ENCODE measurements at regions not wholly inside any gene's neighbourhood (a gene's known extent, or its start where the extent isn't known, plus 50 kb on each side); places are given as distances from the start of the nearest gene placed in this dataset.
"Not testable (repeated sequence)": the region's sequence is repeated elsewhere in the genome, so short reads cannot be mapped to it uniquely, and the experiment has no call there.

GRCh38 chrX:95889279-95889678, 795.4 kb upstream of the DIAPH2 start:
- in situ Hi-C loops (cut with HindIII; ENCODE audit: low pct_unique_long_range_greater_than_20kb, low sequenced_read_pairs): no loop called here
- no peak for DNase-seq (ENCODE audit: low read depth, low spot score)

DNA sequence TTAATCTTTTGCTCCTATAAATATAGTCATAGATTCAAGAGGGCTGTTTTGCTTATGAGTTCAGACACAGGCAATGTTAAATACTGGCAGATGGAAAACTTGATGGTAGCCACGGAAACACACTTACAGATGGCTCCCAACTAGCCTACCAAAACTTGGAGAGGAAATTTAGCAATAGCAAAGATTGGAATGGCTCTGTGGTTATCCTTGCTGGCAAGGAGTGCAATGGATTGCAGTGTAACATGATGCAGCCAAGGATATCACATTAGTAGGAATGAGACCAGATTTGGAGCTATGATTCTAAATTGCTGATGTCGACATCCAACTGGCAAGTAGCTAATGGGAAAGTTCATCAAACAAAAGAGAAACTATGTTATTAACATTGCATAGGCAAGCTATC, 791.0 kb upstream of the DIAPH2 start:
- DNase-seq (ENCODE audit: low read depth, low spot score): no peak
- in situ Hi-C loops (cut with HindIII; ENCODE audit: low pct_unique_long_range_greater_than_20kb, low sequenced_read_pairs): no loop called here

- DNase-seq (ENCODE audit: low read depth, low spot score): peak; percentile 29
- in situ Hi-C loops (cut with HindIII; ENCODE audit: low pct_unique_long_range_greater_than_20kb, low sequenced_read_pairs): no loop called here
Measured at GRCh38 chrX:95903490-95903889, 781.2 kb upstream of the DIAPH2 start.

GRCh38 chrX:95903975-95904374, 780.7 kb upstream of the DIAPH2 start:
- DNase-seq (ENCODE audit: low read depth, low spot score): no peak
- in situ Hi-C loops (cut with HindIII; ENCODE audit: low pct_unique_long_range_greater_than_20kb, low sequenced_read_pairs): no loop called here

GRCh38 chrX:95907081-95907480, 777.6 kb upstream of the DIAPH2 start:
- in situ Hi-C loops (cut with HindIII; ENCODE audit: low pct_unique_long_range_greater_than_20kb, low sequenced_read_pairs): no loop called here
- no peak for DNase-seq (ENCODE audit: low read depth, low spot score)

DNA sequence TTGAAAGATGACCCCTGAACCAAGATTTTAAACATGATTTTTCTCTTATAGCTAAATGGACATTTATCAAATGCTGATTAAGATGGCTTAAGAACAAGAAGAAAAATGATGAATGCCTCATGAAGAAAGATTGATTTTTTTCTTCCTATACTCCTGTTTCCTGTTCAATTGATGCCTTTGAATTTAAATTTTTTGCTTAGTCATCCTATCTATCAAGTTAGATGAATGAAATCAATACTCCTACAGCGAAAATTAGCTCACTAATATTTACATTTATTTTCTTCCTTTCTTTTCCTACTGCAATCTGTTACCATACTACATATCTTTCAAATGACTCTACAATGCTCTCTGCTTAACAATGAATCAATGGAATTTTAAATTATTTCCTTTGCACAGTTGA, 773.6 kb upstream of the DIAPH2 start:
- DNase-seq (ENCODE audit: low read depth, low spot score): no peak
- in situ Hi-C loops (cut with HindIII; ENCODE audit: low pct_unique_long_range_greater_than_20kb, low sequenced_read_pairs): no loop called here

DNA sequence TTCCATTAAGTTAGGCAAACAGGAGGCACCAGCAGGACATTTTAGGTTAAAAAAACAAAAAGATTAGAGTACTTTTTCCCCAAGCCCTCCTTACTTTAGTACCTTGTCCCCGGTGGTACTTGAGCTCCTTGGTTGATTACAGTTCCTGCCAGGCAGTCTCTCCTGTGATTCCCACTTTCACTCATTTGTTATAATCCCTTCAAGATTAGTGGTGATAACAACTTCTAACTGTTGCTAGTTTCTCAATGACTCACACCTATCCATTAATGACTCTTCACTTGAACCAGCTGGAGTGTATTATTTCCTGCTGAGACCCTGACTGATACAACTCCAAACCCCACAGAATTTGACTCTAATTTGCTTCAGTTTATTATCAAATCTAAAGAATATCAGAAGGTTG, 765.0 kb upstream of the DIAPH2 start:
- DNase-seq (ENCODE audit: low read depth, low spot score): no peak
- in situ Hi-C loops (cut with HindIII; ENCODE audit: low pct_unique_long_range_greater_than_20kb, low sequenced_read_pairs): no loop called here

GRCh38 chrX:95945528-95945927, 739.1 kb upstream of the DIAPH2 start:
- in situ Hi-C loops (cut with HindIII; ENCODE audit: low pct_unique_long_range_greater_than_20kb, low sequenced_read_pairs): no loop called here
- no peak for DNase-seq (ENCODE audit: low read depth, low spot score)

DNA sequence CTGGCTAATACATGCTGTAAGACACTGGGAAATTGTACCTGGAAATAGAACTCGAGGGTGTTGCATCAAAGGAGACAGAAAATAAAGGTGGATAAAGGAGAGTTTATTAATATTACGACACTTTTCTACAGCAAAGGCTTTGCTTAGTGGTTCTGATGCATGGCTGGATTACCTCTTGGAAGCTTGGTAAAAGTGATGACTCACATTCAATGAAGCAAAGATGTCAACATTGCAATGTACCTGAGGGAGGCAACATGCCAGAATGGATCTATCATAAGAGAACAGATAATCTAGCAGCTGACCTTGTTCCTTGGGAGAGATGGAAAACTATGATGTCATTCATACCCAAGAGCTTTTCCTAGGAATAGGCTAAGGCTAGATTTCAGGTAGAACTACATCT, 735.1 kb upstream of the DIAPH2 start:
- DNase-seq (ENCODE audit: low read depth, low spot score): no peak
- in situ Hi-C loops (cut with HindIII; ENCODE audit: low pct_unique_long_range_greater_than_20kb, low sequenced_read_pairs): no loop called here

DNA sequence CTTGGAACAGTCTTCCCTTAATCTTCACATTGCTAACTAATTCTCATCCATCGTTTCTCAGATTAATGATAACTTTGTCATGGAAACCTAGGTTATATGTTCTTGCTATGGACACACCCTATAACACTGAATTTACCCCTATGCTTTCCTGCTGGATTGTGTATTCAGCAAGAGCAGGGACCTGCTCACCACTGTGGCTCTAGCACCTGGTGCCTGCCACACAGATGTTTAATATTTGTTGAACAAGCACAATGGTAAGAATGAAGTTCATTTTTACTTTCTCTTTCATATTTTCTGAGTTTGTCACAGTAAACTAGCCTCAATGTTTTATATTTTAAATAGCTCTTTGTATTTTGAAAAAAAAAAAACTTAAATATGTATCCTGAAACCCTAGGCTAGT, 734.0 kb upstream of the DIAPH2 start:
- in situ Hi-C loops (cut with HindIII; ENCODE audit: low pct_unique_long_range_greater_than_20kb, low sequenced_read_pairs): no loop called here
- no peak for DNase-seq (ENCODE audit: low read depth, low spot score)

GRCh38 chrX:95953564-95953963, 731.1 kb upstream of the DIAPH2 start:
- no peak for DNase-seq (ENCODE audit: low read depth, low spot score)
- in situ Hi-C loops (cut with HindIII; ENCODE audit: low pct_unique_long_range_greater_than_20kb, low sequenced_read_pairs): no loop called here

GRCh38 chrX:95956745-95957144, 727.9 kb upstream of the DIAPH2 start:
- in situ Hi-C loops (cut with HindIII; ENCODE audit: low pct_unique_long_range_greater_than_20kb, low sequenced_read_pairs): no loop called here
- DNase-seq (ENCODE audit: low read depth, low spot score): no peak

DNA sequence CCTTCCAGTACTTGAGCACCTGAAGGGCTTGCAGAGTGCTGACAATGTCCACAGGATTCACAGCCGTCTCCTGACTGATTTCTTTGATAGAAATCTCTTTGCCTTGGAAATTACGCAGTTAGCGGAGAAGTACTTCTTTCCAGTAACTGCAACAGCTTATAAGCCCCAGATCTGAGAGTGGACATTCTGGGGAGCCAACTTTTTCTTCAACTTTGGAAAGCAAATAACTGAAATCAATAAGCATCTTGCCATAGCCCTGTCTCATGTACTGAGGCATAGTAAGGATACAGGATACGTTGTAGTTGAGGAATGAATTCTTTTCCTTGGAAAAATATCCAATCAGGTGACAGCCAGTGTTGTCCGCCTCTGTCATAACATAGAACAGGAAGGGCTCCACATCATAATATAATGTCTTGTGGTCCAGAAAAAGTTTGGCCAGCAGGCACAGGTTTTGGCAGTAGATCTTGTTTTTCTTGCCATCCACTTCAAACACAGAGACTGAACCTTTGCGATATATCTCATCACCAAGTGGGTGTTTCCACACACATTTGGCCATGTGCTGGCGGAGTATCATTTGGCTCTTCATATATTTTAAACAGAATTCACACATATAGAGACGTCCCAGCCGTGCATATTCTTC, 711.1 kb upstream of the DIAPH2 start:
- in situ Hi-C loops (cut with HindIII; ENCODE audit: low pct_unique_long_range_greater_than_20kb, low sequenced_read_pairs); DNase-seq (ENCODE audit: low read depth, low spot score): not testable (repeated sequence)

DNA sequence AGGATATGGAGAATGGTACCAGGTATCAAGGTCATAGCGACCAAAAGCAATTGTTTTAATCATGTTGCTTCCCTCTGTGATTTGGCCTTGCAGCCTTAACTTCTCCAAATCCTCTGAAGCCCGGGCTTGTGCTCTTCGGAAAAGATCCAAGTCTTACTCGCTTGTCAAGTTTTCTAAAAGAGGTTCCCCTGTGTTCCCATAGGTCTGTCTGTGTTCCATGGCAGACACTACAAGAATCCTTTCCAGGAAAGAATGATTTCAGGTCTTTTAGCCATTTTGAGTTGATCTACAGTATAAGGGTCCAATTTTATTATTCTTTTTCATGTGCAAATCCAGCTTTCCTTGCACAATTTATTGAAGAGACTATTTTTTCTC, 710.6 kb upstream of the DIAPH2 start:
- DNase-seq (ENCODE audit: low read depth, low spot score): no peak
- in situ Hi-C loops (cut with HindIII; ENCODE audit: low pct_unique_long_range_greater_than_20kb, low sequenced_read_pairs): no loop called here

DNA sequence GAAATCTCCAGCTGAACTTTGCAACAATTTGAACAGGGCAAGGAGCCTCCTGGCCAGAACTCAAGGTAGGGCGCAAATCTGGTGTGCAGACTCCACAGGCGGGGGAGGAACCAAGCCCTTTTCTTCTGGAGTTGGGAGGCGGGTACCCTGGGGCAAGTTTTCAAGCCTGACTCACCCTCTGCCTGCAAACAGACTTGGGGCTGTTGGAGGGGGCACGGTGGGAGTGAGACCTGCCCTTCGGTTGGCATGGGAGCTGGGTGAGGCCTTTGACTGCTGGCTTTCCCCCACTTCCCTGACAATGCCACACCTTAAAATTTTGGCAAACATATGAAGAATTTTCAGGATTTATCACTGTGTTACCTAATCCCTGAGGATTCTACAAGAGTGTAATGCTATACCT, 709.8 kb upstream of the DIAPH2 start:
- in situ Hi-C loops (cut with HindIII; ENCODE audit: low pct_unique_long_range_greater_than_20kb, low sequenced_read_pairs): no loop called here
- no peak for DNase-seq (ENCODE audit: low read depth, low spot score)

- DNase-seq (ENCODE audit: low read depth, low spot score): no peak
- in situ Hi-C loops (cut with HindIII; ENCODE audit: low pct_unique_long_range_greater_than_20kb, low sequenced_read_pairs): no loop called here
Measured at GRCh38 chrX:95995583-95995982, 689.1 kb upstream of the DIAPH2 start.

DNA sequence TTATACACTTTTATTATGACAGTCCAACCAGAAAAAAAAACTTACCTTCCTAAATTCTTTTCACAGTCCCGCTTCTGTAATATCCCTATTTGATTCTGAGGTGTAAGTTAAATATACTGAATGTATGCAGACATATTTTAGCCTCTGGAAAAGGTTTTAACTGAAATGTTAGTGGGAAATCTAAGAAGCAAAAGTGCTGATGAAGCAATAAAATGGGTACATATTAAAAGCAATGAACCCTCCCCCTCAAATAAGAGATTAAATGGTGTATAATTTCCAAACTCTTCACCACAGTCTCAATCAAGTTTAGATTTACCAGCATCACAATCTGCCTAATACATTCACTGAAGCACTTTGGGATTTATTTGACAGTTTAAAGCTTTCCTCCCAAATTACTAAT, 688.3 kb upstream of the DIAPH2 start:
- in situ Hi-C loops (cut with HindIII; ENCODE audit: low pct_unique_long_range_greater_than_20kb, low sequenced_read_pairs): no loop called here
- DNase-seq (ENCODE audit: low read depth, low spot score): no peak

GRCh38 chrX:96002431-96002830, 682.2 kb upstream of the DIAPH2 start:
- DNase-seq (ENCODE audit: low read depth, low spot score): no peak
- in situ Hi-C loops (cut with HindIII; ENCODE audit: low pct_unique_long_range_greater_than_20kb, low sequenced_read_pairs): no loop called here

GRCh38 chrX:96004386-96004785, 680.3 kb upstream of the DIAPH2 start:
- no peak for DNase-seq (ENCODE audit: low read depth, low spot score)
- in situ Hi-C loops (cut with HindIII; ENCODE audit: low pct_unique_long_range_greater_than_20kb, low sequenced_read_pairs): no loop called here

DNA sequence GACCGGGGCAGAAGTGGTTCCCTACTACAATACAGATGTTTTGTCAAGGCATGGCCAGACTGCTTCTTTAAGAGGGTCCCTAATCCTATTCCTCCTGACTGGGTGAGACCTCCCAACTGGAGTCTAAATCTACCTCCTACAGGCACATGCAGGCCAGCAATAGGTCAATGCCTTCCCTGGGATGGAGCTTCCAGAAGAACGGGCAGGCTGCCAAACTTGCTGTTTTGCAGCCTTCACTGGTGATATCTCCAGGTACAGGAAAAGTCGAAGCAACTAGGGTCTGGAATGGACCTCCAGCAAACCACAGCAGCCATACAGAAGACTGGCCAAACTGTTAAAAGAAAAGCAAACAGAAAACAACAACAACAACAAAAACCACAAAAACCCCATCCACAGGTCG, 678.4 kb upstream of the DIAPH2 start:
- in situ Hi-C loops (cut with HindIII; ENCODE audit: low pct_unique_long_range_greater_than_20kb, low sequenced_read_pairs): no loop called here
- DNase-seq (ENCODE audit: low read depth, low spot score): no peak
